K562 (cell line): ENCODE measurements at regions not wholly inside any gene's neighbourhood (a gene's known extent, or its start where the extent isn't known, plus 50 kb on each side); places are given as distances from the start of the nearest gene placed in this dataset.

Experiments
- EWSR1 ChIP-seq: fragments of 450-650 bp; IDR thresholded peaks from 2 replicates; pipeline ENCODE4 v1.6.1; 2018; ENCODE audit warnings: borderline replicate concordance, mild to moderate bottlenecking, low read depth, moderate library complexity; ENCODE audit not compliant: partially characterized antibody
- TF ChIP-seq, protein P1 (sequence below): fragments of 200-600 bp; sonication (generic); IDR thresholded peaks from one replicate; pipeline ENCODE4 v1.6.1; 2012; ENCODE audit warnings: mild to moderate bottlenecking, low read depth, low read length, inconsistent platforms

GRCh38 chr2:146806364-146807005, 1038.3 kb upstream of the ACVR2A start (continued):
- TF ChIP-seq, protein P1, sequence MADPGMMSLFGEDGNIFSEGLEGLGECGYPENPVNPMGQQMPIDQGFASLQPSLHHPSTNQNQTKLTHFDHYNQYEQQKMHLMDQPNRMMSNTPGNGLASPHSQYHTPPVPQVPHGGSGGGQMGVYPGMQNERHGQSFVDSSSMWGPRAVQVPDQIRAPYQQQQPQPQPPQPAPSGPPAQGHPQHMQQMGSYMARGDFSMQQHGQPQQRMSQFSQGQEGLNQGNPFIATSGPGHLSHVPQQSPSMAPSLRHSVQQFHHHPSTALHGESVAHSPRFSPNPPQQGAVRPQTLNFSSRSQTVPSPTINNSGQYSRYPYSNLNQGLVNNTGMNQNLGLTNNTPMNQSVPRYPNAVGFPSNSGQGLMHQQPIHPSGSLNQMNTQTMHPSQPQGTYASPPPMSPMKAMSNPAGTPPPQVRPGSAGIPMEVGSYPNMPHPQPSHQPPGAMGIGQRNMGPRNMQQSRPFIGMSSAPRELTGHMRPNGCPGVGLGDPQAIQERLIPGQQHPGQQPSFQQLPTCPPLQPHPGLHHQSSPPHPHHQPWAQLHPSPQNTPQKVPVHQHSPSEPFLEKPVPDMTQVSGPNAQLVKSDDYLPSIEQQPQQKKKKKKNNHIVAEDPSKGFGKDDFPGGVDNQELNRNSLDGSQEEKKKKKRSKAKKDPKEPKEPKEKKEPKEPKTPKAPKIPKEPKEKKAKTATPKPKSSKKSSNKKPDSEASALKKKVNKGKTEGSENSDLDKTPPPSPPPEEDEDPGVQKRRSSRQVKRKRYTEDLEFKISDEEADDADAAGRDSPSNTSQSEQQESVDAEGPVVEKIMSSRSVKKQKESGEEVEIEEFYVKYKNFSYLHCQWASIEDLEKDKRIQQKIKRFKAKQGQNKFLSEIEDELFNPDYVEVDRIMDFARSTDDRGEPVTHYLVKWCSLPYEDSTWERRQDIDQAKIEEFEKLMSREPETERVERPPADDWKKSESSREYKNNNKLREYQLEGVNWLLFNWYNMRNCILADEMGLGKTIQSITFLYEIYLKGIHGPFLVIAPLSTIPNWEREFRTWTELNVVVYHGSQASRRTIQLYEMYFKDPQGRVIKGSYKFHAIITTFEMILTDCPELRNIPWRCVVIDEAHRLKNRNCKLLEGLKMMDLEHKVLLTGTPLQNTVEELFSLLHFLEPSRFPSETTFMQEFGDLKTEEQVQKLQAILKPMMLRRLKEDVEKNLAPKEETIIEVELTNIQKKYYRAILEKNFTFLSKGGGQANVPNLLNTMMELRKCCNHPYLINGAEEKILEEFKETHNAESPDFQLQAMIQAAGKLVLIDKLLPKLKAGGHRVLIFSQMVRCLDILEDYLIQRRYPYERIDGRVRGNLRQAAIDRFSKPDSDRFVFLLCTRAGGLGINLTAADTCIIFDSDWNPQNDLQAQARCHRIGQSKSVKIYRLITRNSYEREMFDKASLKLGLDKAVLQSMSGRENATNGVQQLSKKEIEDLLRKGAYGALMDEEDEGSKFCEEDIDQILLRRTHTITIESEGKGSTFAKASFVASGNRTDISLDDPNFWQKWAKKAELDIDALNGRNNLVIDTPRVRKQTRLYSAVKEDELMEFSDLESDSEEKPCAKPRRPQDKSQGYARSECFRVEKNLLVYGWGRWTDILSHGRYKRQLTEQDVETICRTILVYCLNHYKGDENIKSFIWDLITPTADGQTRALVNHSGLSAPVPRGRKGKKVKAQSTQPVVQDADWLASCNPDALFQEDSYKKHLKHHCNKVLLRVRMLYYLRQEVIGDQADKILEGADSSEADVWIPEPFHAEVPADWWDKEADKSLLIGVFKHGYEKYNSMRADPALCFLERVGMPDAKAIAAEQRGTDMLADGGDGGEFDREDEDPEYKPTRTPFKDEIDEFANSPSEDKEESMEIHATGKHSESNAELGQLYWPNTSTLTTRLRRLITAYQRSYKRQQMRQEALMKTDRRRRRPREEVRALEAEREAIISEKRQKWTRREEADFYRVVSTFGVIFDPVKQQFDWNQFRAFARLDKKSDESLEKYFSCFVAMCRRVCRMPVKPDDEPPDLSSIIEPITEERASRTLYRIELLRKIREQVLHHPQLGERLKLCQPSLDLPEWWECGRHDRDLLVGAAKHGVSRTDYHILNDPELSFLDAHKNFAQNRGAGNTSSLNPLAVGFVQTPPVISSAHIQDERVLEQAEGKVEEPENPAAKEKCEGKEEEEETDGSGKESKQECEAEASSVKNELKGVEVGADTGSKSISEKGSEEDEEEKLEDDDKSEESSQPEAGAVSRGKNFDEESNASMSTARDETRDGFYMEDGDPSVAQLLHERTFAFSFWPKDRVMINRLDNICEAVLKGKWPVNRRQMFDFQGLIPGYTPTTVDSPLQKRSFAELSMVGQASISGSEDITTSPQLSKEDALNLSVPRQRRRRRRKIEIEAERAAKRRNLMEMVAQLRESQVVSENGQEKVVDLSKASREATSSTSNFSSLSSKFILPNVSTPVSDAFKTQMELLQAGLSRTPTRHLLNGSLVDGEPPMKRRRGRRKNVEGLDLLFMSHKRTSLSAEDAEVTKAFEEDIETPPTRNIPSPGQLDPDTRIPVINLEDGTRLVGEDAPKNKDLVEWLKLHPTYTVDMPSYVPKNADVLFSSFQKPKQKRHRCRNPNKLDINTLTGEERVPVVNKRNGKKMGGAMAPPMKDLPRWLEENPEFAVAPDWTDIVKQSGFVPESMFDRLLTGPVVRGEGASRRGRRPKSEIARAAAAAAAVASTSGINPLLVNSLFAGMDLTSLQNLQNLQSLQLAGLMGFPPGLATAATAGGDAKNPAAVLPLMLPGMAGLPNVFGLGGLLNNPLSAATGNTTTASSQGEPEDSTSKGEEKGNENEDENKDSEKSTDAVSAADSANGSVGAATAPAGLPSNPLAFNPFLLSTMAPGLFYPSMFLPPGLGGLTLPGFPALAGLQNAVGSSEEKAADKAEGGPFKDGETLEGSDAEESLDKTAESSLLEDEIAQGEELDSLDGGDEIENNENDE, result no peak
- no peak for TF ChIP-seq EWSR1
